Activated T-cell treated with anti-CD3 and anti-CD28 coated beads, Interleukin-2, amount 50 U/mL, for 72 hours (primary cell): ENCODE measurements at regions not wholly inside any gene's neighbourhood (a gene's known extent, or its start where the extent isn't known, plus 50 kb on each side); places are given as distances from the start of the nearest gene placed in this dataset.

Experiments
- ATAC-seq, 2 donors: fragments of 150-1000 bp; cut with Tn5 transposase; replicated peaks in 1 of 2; 2 replicates each; pipeline ENCODE4 v1.10.0; 2021; ENCODE audit warnings: moderate library complexity in 2 of 2, mild to moderate bottlenecking in 1 of 2
- DNase-seq, 2 donors: peaks; one replicate each; pipeline ENCODE4 v3.0.0; 2021 to 2022; ENCODE audit warnings: mixed read lengths in 1 of 2
- H3K27ac Mint-ChIP-seq: one replicate; pipeline ENCODE4 v1.8.0; 2022; ENCODE audit warnings: mild to moderate bottlenecking, moderate library complexity, mixed read lengths
- H3K27me3 Mint-ChIP-seq: one replicate; pipeline ENCODE4 v1.8.0; 2022; ENCODE audit warnings: low read depth, mixed read lengths
- H3K36me3 Mint-ChIP-seq, 2 donors: one replicate each; pipeline ENCODE4 v1.8.0; 2022; ENCODE audit warnings: mixed read lengths in 2 of 2, mild to moderate bottlenecking in 1 of 2; ENCODE audit not compliant: insufficient read depth in 2 of 2
- H3K4me1 Mint-ChIP-seq: one replicate; pipeline ENCODE4 v1.8.0; 2022; ENCODE audit warnings: low read depth, mixed read lengths
- H3K4me3 Mint-ChIP-seq, 2 donors: one replicate each; pipeline ENCODE4 v1.8.0; 2022; ENCODE audit warnings: mild to moderate bottlenecking in 2 of 2, mixed read lengths in 2 of 2, moderate library complexity in 2 of 2
- H3K9me3 Mint-ChIP-seq, 2 donors: one replicate each; pipeline ENCODE4 v1.8.0; 2022; ENCODE audit warnings: mixed read lengths in 2 of 2

DNA sequence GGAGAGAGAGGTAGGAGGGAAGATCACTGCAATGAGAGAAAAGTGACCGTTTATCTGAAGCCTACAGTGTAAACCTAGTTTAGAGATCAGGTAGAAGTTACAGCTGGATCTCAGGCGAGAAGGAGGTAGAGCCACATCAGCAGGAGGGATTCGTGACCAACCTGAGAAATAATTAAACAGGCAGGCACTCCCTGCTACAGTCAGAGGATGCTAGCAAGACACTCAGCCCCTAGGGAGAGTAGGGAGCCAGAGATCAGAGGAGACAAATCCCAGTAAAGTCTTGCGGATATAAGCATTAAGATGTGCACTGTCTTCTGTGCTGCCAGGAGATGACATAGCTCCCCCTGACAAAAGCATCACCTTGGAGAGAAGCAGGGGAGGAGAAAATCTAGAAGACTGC lies 629.1 kb upstream of the SLC39A10 start:
- Mint-ChIP-seq H3K4me3 (no peak overlapping the region), H3K36me3 (no peaks in the 10 kb centered on the region), H3K4me1 (no peaks in the 10 kb centered on the region), H3K9me3 (no peaks in the 10 kb centered on the region), H3K27me3 (peaks cover 30% of the 10 kb centered on the region), H3K27ac (no peak overlapping the region)
- ATAC-seq (no peak), DNase-seq (no peak)

DNA sequence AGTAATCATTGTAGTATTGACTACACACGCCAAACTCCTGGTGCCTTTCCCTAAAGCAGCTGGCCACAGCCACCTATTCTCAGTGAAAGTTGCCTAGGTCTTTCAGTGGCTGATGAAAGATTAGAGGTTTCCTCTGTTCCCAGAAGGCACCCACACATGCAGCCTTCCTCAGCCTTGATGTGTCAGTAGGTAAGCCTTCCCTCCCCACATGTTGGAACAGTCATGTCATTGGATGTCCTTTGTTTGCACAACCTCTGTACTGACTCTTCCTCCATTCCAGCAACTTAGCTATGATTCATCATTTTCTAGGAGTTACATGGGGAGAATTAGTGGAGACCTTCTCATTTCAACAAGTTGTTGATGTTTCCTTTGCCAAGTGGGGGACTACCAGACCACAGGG lies 630.8 kb upstream of the SLC39A10 start:
- H3K36me3 Mint-ChIP-seq = no peaks in the 10 kb centered on the region
- ATAC-seq = peak in 1 of 2 donors; percentile 28
- no peaks in the 10 kb centered on the region for H3K9me3 Mint-ChIP-seq
- peaks cover 14% of the 10 kb centered on the region for H3K4me1 Mint-ChIP-seq
- H3K27ac Mint-ChIP-seq = no peak overlapping the region
- no peak for DNase-seq
- H3K4me3 Mint-ChIP-seq = no peak overlapping the region
- H3K27me3 Mint-ChIP-seq = peaks cover 30% of the 10 kb centered on the region

DNA sequence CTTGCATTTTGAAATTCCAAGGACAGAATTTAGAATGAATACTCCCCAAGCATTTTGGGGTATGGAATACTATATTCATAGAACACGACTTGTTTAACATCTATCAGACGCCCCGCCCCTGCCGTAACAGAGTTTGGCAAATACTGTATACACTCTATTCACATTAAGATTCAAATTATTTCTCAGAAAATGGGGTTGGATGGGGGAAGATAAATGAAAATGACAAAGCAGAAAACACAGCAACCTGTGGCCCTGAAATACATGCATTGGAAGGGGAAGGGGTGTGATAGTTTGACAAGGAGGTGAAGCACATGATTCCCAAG lies 634.6 kb upstream of the SLC39A10 start:
- no peaks in the 10 kb centered on the region for H3K9me3 Mint-ChIP-seq
- no peaks in the 10 kb centered on the region for H3K36me3 Mint-ChIP-seq
- ATAC-seq (no peak), DNase-seq (no peak)
- H3K27me3 Mint-ChIP-seq = peaks cover 17% of the 10 kb centered on the region
- H3K27ac Mint-ChIP-seq = peak overlapping the region; percentile 64
- H3K4me3 Mint-ChIP-seq = no peak overlapping the region
- H3K4me1 Mint-ChIP-seq = peaks cover 16% of the 10 kb centered on the region

DNA sequence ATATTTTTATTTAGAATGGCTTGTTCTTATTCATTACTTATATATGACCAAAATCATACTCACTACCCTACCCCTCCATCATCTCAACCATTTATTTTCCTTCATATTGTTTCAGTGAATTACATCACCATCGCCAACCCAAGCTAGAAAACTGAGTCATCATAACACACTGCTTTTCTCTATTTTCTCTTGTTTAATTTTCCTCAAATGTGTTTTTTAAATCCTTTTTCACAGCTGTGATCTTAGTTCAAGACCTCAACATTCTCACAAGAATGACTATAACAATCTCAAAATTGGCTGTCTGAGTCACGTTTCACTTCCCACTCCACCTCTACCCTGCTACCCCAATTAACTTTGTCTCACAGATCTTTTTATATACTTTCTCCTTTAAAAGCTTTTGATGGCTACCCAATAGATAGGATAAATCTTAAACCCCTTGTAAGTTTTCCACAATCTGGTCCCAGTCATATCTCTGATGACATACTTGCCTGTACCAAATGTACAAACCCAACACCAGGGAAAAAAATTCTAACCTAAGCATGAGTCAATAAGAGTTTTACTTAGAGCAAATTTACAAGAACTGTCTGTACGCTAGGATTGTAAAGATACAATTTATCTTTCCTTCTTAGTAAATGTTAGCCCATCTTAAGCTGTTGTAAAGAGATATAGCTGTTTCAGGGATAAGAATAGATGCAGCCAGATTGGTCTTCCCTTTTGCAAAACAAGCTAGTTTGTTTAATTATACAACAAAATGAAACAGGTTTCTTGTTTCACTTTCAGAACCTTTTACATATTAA lies 635.1 kb upstream of the SLC39A10 start:
- ATAC-seq (peak; percentile 81 to 83), DNase-seq (peak in 1 of 2 donors; percentile 11)
- no peaks in the 10 kb centered on the region for H3K9me3 Mint-ChIP-seq
- H3K27ac Mint-ChIP-seq = peak overlapping the region; percentile 64
- H3K4me1 Mint-ChIP-seq = peaks cover 16% of the 10 kb centered on the region
- no peaks in the 10 kb centered on the region for H3K36me3 Mint-ChIP-seq
- peaks cover 15% of the 10 kb centered on the region for H3K27me3 Mint-ChIP-seq
- H3K4me3 Mint-ChIP-seq = peak overlapping the region in 1 of 2 donors; percentile 10

DNA sequence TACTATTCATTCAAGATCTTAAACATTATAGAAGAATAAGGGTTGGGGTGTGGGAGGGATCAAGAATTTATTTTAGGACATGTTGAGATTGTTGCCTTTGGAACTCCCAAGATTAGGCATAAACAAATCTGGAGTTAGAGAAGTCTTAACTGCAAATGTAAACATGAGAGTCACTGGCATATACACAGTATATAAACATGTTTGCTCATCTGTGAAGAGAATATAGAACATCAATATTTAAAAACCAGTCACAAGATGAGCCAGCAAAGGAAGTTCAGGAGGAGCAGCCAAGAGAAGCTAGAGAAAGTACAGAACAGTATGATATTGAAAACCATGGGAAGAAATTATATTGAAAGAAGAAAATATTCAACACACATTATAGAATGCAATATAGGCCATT lies 638.6 kb upstream of the SLC39A10 start:
- Mint-ChIP-seq H3K9me3 (no peaks in the 10 kb centered on the region), H3K27ac (no peak overlapping the region), H3K27me3 (no peaks in the 10 kb centered on the region), H3K4me3 (no peak overlapping the region), H3K4me1 (peaks cover 16% of the 10 kb centered on the region), H3K36me3 (no peaks in the 10 kb centered on the region)
- DNase-seq = no peak
- no peak for ATAC-seq

DNA sequence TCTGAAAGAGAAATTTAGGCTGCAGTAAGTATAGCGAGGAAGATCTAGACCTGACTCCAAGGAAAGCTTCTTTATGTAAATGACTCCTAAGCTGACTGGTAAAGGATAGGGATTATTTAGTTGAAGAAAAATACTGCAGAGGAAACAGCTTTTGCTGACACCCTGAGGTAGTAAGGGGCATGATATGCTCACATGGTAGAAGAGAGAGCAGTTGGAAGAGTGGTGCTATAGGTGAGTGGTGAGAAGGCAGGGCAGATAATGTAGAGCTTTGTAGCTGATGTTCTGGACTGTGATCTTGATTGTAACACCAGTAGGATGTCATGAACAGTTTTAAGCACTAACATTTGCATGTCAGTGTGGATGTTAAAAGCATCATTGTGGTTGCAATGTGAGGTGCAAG lies 639.1 kb upstream of the SLC39A10 start:
- no peak for DNase-seq
- H3K4me1 Mint-ChIP-seq = peaks cover 16% of the 10 kb centered on the region
- ATAC-seq = no peak
- H3K36me3 Mint-ChIP-seq = no peaks in the 10 kb centered on the region
- H3K4me3 Mint-ChIP-seq = no peak overlapping the region
- H3K27me3 Mint-ChIP-seq = no peaks in the 10 kb centered on the region
- H3K9me3 Mint-ChIP-seq = no peaks in the 10 kb centered on the region
- no peak overlapping the region for H3K27ac Mint-ChIP-seq

DNA sequence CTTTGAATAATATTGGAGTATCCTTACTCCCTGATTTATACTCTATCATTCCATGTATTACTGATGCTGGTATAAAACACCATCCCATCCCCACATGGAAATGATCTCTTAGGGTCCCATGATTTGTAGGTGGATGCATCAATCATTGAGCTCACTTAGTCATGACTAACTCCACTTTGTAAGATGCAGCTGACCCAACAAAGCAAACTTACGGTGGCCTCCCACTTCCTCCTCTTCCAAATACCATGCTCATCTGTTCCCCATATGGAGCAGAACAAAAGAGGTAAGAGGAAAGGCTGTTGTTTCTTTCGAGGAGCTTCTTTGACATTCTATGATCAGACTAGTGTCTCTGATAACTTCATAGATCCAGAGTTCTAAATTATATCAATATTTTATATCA lies 640.2 kb upstream of the SLC39A10 start:
- no peak for DNase-seq
- ATAC-seq = no peak
- no peaks in the 10 kb centered on the region for H3K9me3 Mint-ChIP-seq
- H3K36me3 Mint-ChIP-seq = no peaks in the 10 kb centered on the region
- no peak overlapping the region for H3K4me3 Mint-ChIP-seq
- H3K4me1 Mint-ChIP-seq = peaks cover 8% of the 10 kb centered on the region
- H3K27me3 Mint-ChIP-seq = no peaks in the 10 kb centered on the region
- no peak overlapping the region for H3K27ac Mint-ChIP-seq

DNA sequence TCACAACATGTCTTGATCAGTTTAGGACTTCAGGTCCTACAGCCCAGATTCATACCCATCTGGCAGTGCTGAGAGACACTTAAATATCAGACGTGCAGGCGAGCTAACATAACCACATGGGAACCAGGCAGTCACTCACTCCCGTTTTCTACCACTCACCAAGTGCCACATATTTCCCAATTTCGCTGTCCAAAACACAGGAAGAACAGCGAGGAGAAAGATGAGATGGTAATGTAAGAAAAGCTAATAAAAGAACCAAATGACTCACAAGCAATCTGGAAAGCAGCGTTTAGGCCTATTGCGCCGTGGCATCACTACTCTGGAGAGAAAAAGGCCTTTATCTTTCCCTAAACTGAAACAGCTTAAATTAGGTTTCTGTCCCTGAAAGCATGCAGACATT lies 647.8 kb upstream of the SLC39A10 start:
- Mint-ChIP-seq H3K4me3 (no peak overlapping the region), H3K4me1 (no peaks in the 10 kb centered on the region), H3K27ac (no peak overlapping the region), H3K9me3 (no peaks in the 10 kb centered on the region), H3K36me3 (no peaks in the 10 kb centered on the region), H3K27me3 (no peaks in the 10 kb centered on the region)
- ATAC-seq = no peak
- no peak for DNase-seq

DNA sequence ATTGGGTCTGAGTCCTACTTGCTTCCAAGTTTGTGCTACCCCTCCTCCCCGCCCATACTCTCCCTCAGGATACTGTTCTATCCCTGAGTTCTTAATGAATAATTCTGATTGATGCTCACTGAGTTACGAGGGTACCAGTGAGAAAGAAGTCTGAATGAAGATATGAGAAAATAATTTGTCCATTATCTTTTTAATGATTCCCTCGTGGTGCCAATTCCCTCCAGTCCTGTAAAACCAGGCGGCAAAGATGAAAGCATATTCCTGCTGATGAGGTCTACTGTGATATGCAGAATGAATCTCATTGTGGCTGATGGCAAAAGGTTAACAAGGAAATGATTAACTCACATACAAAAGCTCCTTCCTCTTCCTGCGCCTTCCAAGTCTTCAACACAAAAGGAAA lies 650.2 kb upstream of the SLC39A10 start:
- no peaks in the 10 kb centered on the region for H3K4me1 Mint-ChIP-seq
- ATAC-seq (no peak), DNase-seq (no peak)

DNA sequence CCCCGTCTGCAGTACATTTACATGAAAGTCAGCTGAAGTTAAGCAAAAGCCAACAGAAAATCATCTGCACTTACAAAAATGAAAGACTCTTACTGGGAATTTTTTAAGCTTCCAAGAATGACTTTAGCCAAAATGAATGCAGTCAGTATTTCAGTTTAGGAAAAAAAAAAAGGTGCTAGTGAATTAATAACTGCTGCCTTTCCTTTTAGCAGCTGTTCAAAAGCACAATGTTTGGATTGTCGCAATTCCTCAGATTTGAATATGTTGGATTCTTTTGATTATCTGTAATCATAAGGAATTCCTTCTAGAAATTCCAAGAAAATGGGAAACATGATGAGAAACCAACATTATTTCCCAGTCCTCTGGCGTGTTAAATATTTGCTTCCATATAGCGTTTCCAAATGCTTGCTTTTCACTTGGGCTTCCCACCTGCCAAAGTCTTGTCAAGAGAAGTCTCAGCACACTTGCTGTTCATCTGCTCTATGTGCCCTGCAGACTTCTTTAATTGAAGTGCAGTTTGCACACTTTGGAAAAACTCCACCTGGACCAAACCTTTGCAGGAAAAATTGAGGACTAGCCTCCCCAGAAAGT lies 653.0 kb upstream of the SLC39A10 start:
- Mint-ChIP-seq H3K4me3 (no peak overlapping the region), H3K4me1 (no peaks in the 10 kb centered on the region), H3K27ac (no peak overlapping the region), H3K36me3 (no peaks in the 10 kb centered on the region), H3K27me3 (no peaks in the 10 kb centered on the region), H3K9me3 (no peaks in the 10 kb centered on the region)
- no peak for DNase-seq
- ATAC-seq = no peak

More for the DNA sequence above, 650.2 kb upstream of the SLC39A10 start:
- H3K4me3 Mint-ChIP-seq = no peak overlapping the region
- no peaks in the 10 kb centered on the region for H3K36me3 Mint-ChIP-seq
- H3K27me3 Mint-ChIP-seq = no peaks in the 10 kb centered on the region
- H3K27ac Mint-ChIP-seq = no peak overlapping the region
- H3K9me3 Mint-ChIP-seq = no peaks in the 10 kb centered on the region

DNA sequence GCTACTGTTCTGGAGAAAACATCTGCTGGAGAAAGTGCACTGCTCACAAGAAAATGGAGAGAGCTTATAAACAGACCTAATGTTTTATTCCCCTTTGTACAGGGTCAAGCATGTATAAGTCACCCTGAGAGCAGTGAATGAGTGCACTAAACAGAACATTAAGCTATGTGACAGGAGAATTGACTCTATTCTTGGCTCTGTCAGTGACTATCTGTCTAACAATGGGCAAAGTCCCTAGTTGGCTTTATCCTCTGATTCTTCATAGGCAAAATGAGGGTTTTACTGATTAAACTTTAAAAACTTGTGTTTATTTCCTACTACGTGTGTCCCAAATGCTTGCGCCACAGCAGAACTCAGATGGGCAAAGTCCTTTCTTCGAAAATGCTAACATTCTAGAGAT lies 655.1 kb upstream of the SLC39A10 start:
- H3K27me3 Mint-ChIP-seq = no peaks in the 10 kb centered on the region
- DNase-seq = no peak
- H3K9me3 Mint-ChIP-seq = no peaks in the 10 kb centered on the region
- no peaks in the 10 kb centered on the region for H3K4me1 Mint-ChIP-seq
- no peaks in the 10 kb centered on the region for H3K36me3 Mint-ChIP-seq
- H3K27ac Mint-ChIP-seq = no peak overlapping the region
- H3K4me3 Mint-ChIP-seq = no peak overlapping the region
- ATAC-seq = no peak

DNA sequence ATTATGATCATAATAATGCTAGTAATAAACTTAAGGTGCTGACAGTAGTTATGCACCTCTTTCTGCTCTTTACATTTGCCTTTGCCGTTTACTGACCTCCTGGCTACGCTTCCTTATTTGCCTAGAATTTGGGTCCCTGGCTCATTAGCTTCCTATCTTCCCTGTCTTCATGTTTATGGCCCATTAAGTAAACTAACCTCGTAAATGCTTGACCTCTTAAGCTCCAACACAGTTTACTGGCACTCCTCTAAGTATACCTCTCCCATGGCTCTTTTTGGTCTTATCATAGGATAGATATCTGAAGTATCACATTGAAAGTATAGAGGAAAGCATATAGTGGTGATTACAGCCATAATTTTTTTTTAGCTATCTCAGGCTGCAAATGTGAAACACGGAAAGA lies 657.3 kb upstream of the SLC39A10 start:
- Mint-ChIP-seq H3K4me3 (no peak overlapping the region), H3K27me3 (peaks cover 8% of the 10 kb centered on the region), H3K4me1 (no peaks in the 10 kb centered on the region), H3K36me3 (no peaks in the 10 kb centered on the region), H3K27ac (no peak overlapping the region), H3K9me3 (no peaks in the 10 kb centered on the region)
- DNase-seq = no peak
- ATAC-seq = no peak

DNA sequence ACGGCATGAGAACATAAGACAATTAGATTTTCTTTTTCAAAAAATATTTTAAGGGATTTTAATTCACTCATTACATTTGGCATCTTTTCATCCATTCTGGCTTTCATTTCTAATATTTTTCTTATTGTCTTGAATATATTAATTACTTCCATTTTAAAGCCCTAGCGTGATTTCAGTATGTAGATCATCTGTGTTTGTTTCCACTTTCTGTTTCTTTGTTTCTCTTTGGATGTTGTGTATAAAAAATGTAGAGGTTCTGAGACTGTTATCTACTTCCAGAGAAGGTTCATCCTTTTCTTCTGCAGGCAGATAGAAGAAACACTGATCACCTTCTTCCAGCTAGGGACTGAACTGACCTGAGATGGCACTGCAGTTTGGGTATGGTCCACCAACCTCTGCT lies 664.4 kb upstream of the SLC39A10 start:
- Mint-ChIP-seq H3K27me3 (peaks cover 8% of the 10 kb centered on the region), H3K4me3 (no peak overlapping the region), H3K4me1 (no peaks in the 10 kb centered on the region), H3K36me3 (no peaks in the 10 kb centered on the region), H3K27ac (no peak overlapping the region), H3K9me3 (no peaks in the 10 kb centered on the region)
- ATAC-seq = no peak
- DNase-seq = no peak

DNA sequence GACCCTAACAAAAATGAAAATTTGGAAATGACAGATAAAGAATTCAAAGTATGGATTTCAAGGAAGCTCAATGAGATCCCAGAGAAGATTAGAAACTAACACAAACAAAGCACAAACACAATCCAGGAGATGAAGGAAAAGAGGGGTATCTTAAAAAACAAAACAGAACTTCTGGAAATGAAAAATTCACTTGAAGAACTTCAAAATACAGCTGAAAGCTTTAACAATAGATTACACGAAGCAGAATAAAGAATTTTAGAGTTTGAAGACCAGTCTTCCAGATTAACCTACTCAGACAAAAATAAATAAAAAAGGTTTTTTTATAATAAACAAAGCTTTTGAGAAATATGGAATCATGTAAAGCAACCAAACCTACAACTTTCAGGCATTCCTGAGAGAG lies 671.8 kb upstream of the SLC39A10 start:
- no peak for DNase-seq
- H3K36me3 Mint-ChIP-seq = peaks cover 5% of the 10 kb centered on the region in 2 donors
- ATAC-seq = no peak
- no peak overlapping the region for H3K4me3 Mint-ChIP-seq
- no peaks in the 10 kb centered on the region for H3K27me3 Mint-ChIP-seq
- peaks cover 12 to 19% of the 10 kb centered on the region in 2 donors for H3K9me3 Mint-ChIP-seq
- no peaks in the 10 kb centered on the region for H3K4me1 Mint-ChIP-seq
- no peak overlapping the region for H3K27ac Mint-ChIP-seq
